NCI-H128 (cell line): ENCODE measurements at regions not wholly inside any gene's neighbourhood (a gene's known extent, or its start where the extent isn't known, plus 50 kb on each side); places are given as distances from the start of the nearest gene placed in this dataset.

Experiments
- DNase-seq: peaks from one replicate; lab custom pipeline; 2025; ENCODE audit not compliant: unreplicated experiment; lab: John Stamatoyannopoulos, UW

- DNase-seq: no peak
Observed at GRCh38 chr2:239583171-239583878, 182.5 kb upstream of the HDAC4 start.

- DNase-seq: no peak
Observed at GRCh38 chr2:239582476-239582875, 181.7 kb upstream of the HDAC4 start.

- DNase-seq: no peak
Observed at GRCh38 chr2:239581352-239581901, 180.6 kb upstream of the HDAC4 start.

GRCh38 chr2:239580199-239580527 is 179.3 kb upstream of the HDAC4 start:
- DNase-seq: no peak

GRCh38 chr2:239579524-239580198 is 178.8 kb upstream of the HDAC4 start:
- no peak for DNase-seq

- DNase-seq: no peak
Observed at GRCh38 chr2:239579081-239579480, 178.3 kb upstream of the HDAC4 start.

- no peak for DNase-seq
Observed at GRCh38 chr2:239578381-239578780, 177.6 kb upstream of the HDAC4 start.

- DNase-seq: no peak
Observed at GRCh38 chr2:239577935-239578334, 177.1 kb upstream of the HDAC4 start.

- DNase-seq: no peak
Observed at GRCh38 chr2:239576784-239577685, 176.2 kb upstream of the HDAC4 start.

- DNase-seq: no peak
Observed at GRCh38 chr2:239575931-239576445, 175.2 kb upstream of the HDAC4 start.

GRCh38 chr2:239574434-239575156 is 173.8 kb upstream of the HDAC4 start:
- no peak for DNase-seq

GRCh38 chr2:239574054-239574433 is 173.2 kb upstream of the HDAC4 start:
- DNase-seq: no peak

- no peak for DNase-seq
Observed at GRCh38 chr2:239570971-239571520, 170.2 kb upstream of the HDAC4 start.

- no peak for DNase-seq
Observed at GRCh38 chr2:239570216-239570925, 169.6 kb upstream of the HDAC4 start.

GRCh38 chr2:239569401-239570090 is 168.7 kb upstream of the HDAC4 start:
- no peak for DNase-seq

- DNase-seq: no peak
Observed at GRCh38 chr2:239568601-239569000, 167.8 kb upstream of the HDAC4 start.

- no peak for DNase-seq
Observed at GRCh38 chr2:239567786-239568185, 167.0 kb upstream of the HDAC4 start.

- DNase-seq: no peak
Observed at GRCh38 chr2:239566995-239567568, 166.3 kb upstream of the HDAC4 start.
